ENCODE measurements at regions not wholly inside any gene's neighbourhood (a gene's known extent, or its start where the extent isn't known, plus 50 kb on each side); places are given as distances from the start of the nearest gene placed in this dataset.

DNA sequence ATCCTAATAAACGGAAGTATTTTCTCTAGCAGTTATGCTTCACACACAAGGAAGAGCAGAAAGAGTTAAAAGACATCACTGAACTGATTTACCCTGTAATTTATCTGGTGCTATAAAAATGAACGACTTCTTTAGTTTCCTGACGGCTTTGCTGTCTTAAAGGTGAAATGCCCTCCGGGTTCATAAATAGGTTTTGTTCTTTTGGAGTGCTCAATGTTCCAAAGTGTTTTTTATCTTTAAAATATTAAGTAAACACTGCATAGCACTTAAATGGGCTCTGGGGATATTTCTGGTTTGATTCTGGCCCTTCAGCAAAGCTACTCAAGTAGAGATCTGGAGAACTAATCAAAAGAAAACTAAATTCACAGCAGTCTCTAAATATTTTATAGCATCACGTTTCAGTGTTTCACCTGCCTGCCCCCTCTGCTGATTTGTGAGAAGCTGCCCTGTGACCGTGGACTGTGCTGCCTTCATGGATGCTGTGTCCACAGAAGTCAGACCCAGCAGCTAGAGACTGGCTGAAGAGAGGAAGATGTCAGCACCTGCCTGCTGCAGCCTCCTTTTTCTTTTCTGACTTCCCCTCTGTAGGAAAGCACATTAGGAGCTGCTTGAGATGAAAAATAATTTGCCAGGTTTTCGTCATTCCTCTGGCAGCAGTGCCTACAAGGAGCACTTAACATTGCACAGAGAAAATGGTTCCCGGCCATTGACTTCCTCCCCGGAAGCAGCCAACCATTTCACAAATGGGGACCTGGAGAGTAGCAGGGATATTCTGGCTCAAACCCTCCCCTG lies 205.1 kb upstream of the FSCB start:
- H3K36me3 Mint-ChIP-seq = no peaks in the 10 kb centered on the region
- H3K9me3 Mint-ChIP-seq = no peaks in the 10 kb centered on the region
- no peaks in the 10 kb centered on the region for H3K4me1 Mint-ChIP-seq
- CTCF ChIA-PET = no interaction called here
- H3K4me3 Mint-ChIP-seq = no peak overlapping the region
- H3K27me3 Mint-ChIP-seq = no peaks in the 10 kb centered on the region
- no peak for DNase-seq
- no peak overlapping the region for H3K27ac Mint-ChIP-seq

DNA sequence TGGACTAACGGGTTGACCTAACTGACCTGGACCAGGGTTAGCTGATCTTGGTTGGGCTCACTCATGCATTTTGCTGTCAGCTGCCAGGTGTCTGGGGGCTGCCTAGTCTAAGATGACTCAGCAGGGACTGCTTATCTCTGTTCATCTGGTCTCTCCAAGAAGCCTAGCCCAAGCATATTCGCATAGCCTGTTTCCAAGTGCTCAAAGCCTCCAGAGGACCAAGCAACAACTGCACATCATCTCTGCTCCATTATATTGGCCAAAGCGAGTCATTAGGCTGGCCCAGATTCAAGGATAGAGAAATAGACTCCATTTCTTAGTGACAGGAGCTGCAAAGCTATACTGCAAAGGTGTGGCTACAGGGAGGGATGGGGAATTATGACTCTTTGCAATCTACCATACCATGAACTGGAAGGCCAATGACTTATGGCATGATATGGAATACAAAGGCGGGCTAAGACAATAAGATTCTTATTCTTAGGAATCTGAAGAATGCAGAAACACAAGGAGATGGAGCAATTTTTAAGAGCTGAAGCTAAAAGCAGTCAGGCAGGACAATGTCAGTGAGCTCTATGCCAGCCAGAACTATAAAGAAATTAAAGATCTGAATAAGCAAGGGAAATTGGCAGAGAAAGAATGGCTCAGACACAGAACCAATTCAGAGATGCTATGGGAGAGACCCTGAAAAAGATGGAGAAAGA lies 194.6 kb upstream of the FSCB start:
- no peak for DNase-seq
- no peak overlapping the region for H3K27ac Mint-ChIP-seq
- no peak overlapping the region for H3K4me3 Mint-ChIP-seq
- H3K36me3 Mint-ChIP-seq = no peaks in the 10 kb centered on the region
- CTCF ChIA-PET = no interaction called here
- H3K9me3 Mint-ChIP-seq = peaks cover 6% of the 10 kb centered on the region
- no peaks in the 10 kb centered on the region for H3K4me1 Mint-ChIP-seq
- no peaks in the 10 kb centered on the region for H3K27me3 Mint-ChIP-seq

- CTCF ChIA-PET = no interaction called here
- Mint-ChIP-seq H3K9me3 (peaks cover 7% of the 10 kb centered on the region), H3K4me3 (no peak overlapping the region), H3K27ac (no peak overlapping the region), H3K27me3 (no peaks in the 10 kb centered on the region), H3K4me1 (no peaks in the 10 kb centered on the region), H3K36me3 (no peaks in the 10 kb centered on the region)
- no peak for DNase-seq
Observed at GRCh38 chr14:44700694-44701093, 193.6 kb upstream of the FSCB start.

- no peaks in the 10 kb centered on the region for H3K27me3 Mint-ChIP-seq
- no peaks in the 10 kb centered on the region for H3K4me1 Mint-ChIP-seq
- no peak overlapping the region for H3K27ac Mint-ChIP-seq
Observed at GRCh38 chr14:44700184-44700583, 193.1 kb upstream of the FSCB start.

DNA sequence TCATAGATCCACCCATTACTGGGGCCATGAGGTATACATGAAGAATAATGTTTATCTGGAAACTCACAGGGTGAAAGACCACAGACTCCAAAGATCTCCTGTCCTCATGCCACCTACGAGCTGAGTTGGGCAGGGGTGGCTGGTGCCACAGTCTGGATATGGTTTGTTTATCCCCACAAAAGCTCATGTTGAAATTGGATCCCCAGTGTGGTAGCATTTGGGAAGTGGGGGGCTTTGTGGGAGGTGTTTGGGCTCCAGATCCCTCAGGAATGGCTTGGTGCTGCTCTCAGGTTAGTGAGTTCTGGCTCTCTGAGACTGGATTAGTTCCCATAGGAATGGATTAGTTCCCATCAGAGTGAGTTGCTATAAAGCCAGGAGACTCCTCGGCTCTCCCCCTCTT lies 192.3 kb upstream of the FSCB start:
- Mint-ChIP-seq H3K4me3 (no peak overlapping the region), H3K9me3 (peaks cover 7% of the 10 kb centered on the region), H3K36me3 (no peaks in the 10 kb centered on the region), H3K27me3 (no peaks in the 10 kb centered on the region), H3K27ac (no peak overlapping the region), H3K4me1 (no peaks in the 10 kb centered on the region)
- DNase-seq = no peak
- CTCF ChIA-PET = no interaction called here

More at GRCh38 chr14:44700184-44700583, 193.1 kb upstream of the FSCB start:
- Mint-ChIP-seq H3K9me3 (peaks cover 7% of the 10 kb centered on the region), H3K4me3 (no peak overlapping the region), H3K36me3 (no peaks in the 10 kb centered on the region)
- no peak for DNase-seq
- CTCF ChIA-PET = no interaction called here

- CTCF ChIA-PET = interaction anchor here (0.5 kb wide), 1 partner anchor 19 kb away, joined by 3 read pairs; no protein-coding TSS in a partner anchor
- H3K4me1 Mint-ChIP-seq = no peaks in the 10 kb centered on the region
Observed at GRCh38 chr14:44669496-44669895, 162.4 kb upstream of the FSCB start.

GRCh38 chr14:44663136-44663535 lies 156.1 kb upstream of the FSCB start:
- no peaks in the 10 kb centered on the region for H3K27me3 Mint-ChIP-seq
- no peaks in the 10 kb centered on the region for H3K36me3 Mint-ChIP-seq
- DNase-seq = no peak
- H3K4me1 Mint-ChIP-seq = peaks cover 16% of the 10 kb centered on the region
- H3K27ac Mint-ChIP-seq = no peak overlapping the region
- no peak overlapping the region for H3K4me3 Mint-ChIP-seq
- CTCF ChIA-PET = no interaction called here
- H3K9me3 Mint-ChIP-seq = peaks cover 2% of the 10 kb centered on the region

More at GRCh38 chr14:44669496-44669895, 162.4 kb upstream of the FSCB start:
- no peak overlapping the region for H3K27ac Mint-ChIP-seq
- no peak for DNase-seq
- H3K4me3 Mint-ChIP-seq = no peak overlapping the region
- H3K9me3 Mint-ChIP-seq = peaks cover 11% of the 10 kb centered on the region
- no peaks in the 10 kb centered on the region for H3K27me3 Mint-ChIP-seq
- H3K36me3 Mint-ChIP-seq = no peaks in the 10 kb centered on the region

- H3K36me3 Mint-ChIP-seq = no peaks in the 10 kb centered on the region
- peaks cover 2% of the 10 kb centered on the region for H3K9me3 Mint-ChIP-seq
- H3K4me1 Mint-ChIP-seq = peaks cover 16% of the 10 kb centered on the region
- DNase-seq = no peak
- H3K4me3 Mint-ChIP-seq = no peak overlapping the region
- H3K27ac Mint-ChIP-seq = peak overlapping the region; percentile 5
- H3K27me3 Mint-ChIP-seq = no peaks in the 10 kb centered on the region
- CTCF ChIA-PET = no interaction called here
Observed at GRCh38 chr14:44662250-44662891, 155.3 kb upstream of the FSCB start.

GRCh38 chr14:44658389-44658696 lies 151.3 kb upstream of the FSCB start:
- H3K4me1 Mint-ChIP-seq = peaks cover 13% of the 10 kb centered on the region
- H3K27ac Mint-ChIP-seq = no peak overlapping the region
- H3K9me3 Mint-ChIP-seq = peaks cover 2% of the 10 kb centered on the region
- CTCF ChIA-PET = no interaction called here
- DNase-seq = no peak
- no peak overlapping the region for H3K4me3 Mint-ChIP-seq
- no peaks in the 10 kb centered on the region for H3K36me3 Mint-ChIP-seq
- H3K27me3 Mint-ChIP-seq = no peaks in the 10 kb centered on the region

GRCh38 chr14:44657696-44658388 lies 150.8 kb upstream of the FSCB start:
- CTCF ChIA-PET = no interaction called here
- no peaks in the 10 kb centered on the region for H3K27me3 Mint-ChIP-seq

DNA sequence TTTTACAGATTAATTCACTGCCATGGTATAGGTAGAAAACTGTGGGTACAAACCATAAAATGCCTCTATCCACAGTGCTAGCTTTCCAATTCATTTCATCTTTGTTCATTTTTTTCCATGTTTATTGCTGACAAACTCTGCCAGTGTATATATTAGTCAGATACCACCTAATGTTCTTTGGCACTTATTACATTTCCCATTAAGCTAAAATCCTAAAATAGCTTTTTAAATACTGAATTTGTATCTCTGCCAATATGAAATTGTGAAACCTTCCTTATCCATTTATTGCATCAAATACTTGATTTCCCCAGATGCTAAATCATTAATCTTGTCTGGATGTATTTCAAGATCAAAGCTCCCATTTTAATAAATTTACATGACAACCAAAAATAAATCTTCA lies 150.1 kb upstream of the FSCB start:
- peaks cover 2% of the 10 kb centered on the region for H3K9me3 Mint-ChIP-seq
- no peaks in the 10 kb centered on the region for H3K36me3 Mint-ChIP-seq
- no peaks in the 10 kb centered on the region for H3K27me3 Mint-ChIP-seq
- CTCF ChIA-PET = no interaction called here
- no peak overlapping the region for H3K27ac Mint-ChIP-seq
- peaks cover 1% of the 10 kb centered on the region for H3K4me1 Mint-ChIP-seq
- no peak overlapping the region for H3K4me3 Mint-ChIP-seq
- DNase-seq = no peak

More at GRCh38 chr14:44657696-44658388, 150.8 kb upstream of the FSCB start:
- Mint-ChIP-seq H3K36me3 (no peaks in the 10 kb centered on the region), H3K4me3 (no peak overlapping the region), H3K4me1 (peaks cover 8% of the 10 kb centered on the region), H3K27ac (no peak overlapping the region), H3K9me3 (peaks cover 2% of the 10 kb centered on the region)
- no peak for DNase-seq

GRCh38 chr14:44654591-44654990 lies 147.5 kb upstream of the FSCB start:
- H3K4me1 Mint-ChIP-seq = no peaks in the 10 kb centered on the region
- no peaks in the 10 kb centered on the region for H3K36me3 Mint-ChIP-seq
- no peak overlapping the region for H3K4me3 Mint-ChIP-seq
- no peak overlapping the region for H3K27ac Mint-ChIP-seq
- CTCF ChIA-PET = no interaction called here
- H3K9me3 Mint-ChIP-seq = no peaks in the 10 kb centered on the region
- H3K27me3 Mint-ChIP-seq = no peaks in the 10 kb centered on the region
- DNase-seq = no peak

DNA sequence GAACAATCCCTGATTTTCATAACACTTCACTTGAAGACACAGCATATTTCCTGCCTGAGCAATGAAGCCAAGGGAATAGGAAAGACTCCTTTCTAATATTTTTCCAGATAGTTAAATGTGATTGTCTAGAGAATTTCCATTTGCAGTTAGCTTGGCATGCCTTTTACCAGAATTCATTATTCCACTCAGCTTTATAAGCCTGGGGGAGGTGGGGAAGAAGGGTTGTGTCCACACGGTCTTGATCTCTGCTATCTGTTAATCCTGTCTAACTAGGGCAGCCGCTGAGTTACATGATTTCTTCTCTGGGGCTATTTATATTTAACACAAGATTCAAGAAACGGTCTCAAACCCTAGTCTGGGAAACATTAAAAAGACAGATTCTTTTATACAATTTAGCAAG lies 146.6 kb upstream of the FSCB start:
- Mint-ChIP-seq H3K27me3 (no peaks in the 10 kb centered on the region), H3K36me3 (no peaks in the 10 kb centered on the region), H3K4me1 (no peaks in the 10 kb centered on the region), H3K9me3 (no peaks in the 10 kb centered on the region), H3K4me3 (no peak overlapping the region), H3K27ac (no peak overlapping the region)
- CTCF ChIA-PET = no interaction called here
- DNase-seq = no peak

- Mint-ChIP-seq H3K27ac (no peak overlapping the region), H3K4me1 (no peaks in the 10 kb centered on the region), H3K36me3 (no peaks in the 10 kb centered on the region), H3K4me3 (no peak overlapping the region), H3K27me3 (no peaks in the 10 kb centered on the region), H3K9me3 (no peaks in the 10 kb centered on the region)
- CTCF ChIA-PET = no interaction called here
- no peak for DNase-seq
Observed at GRCh38 chr14:44652640-44653039, 145.6 kb upstream of the FSCB start.
